Ishikawa (cell line): ENCODE measurements at regions not wholly inside any gene's neighbourhood (a gene's known extent, or its start where the extent isn't known, plus 50 kb on each side); places are given as distances from the start of the nearest gene placed in this dataset.

Experiments used
- CEBPB ChIP-seq: IDR thresholded peaks from 2 replicates; pipeline ENCODE4 v1.6.1; 2012
- CREB1 ChIP-seq: IDR thresholded peaks from 2 replicates; pipeline ENCODE4 v1.6.1; 2012; ENCODE audit warnings: low read depth
- EGR1 ChIP-seq: IDR thresholded peaks from 2 replicates; pipeline ENCODE4 v1.6.1; 2012
- EP300 ChIP-seq: IDR thresholded peaks from 2 replicates; pipeline ENCODE4 v1.6.1; 2012; ENCODE audit warnings: borderline replicate concordance
- FOXM1 ChIP-seq: IDR thresholded peaks from 2 replicates; pipeline ENCODE4 v1.6.1; 2012; ENCODE audit warnings: low read depth, borderline replicate concordance
- NFIC ChIP-seq: IDR thresholded peaks from 2 replicates; pipeline ENCODE4 v1.6.1; 2012
- RAD21 ChIP-seq: IDR thresholded peaks from 2 replicates; pipeline ENCODE4 v1.6.1; 2012; ENCODE audit warnings: low read depth
- TAF1 ChIP-seq: IDR thresholded peaks from 2 replicates; pipeline ENCODE4 v1.6.1; 2012; ENCODE audit warnings: low read depth, mild to moderate bottlenecking
- TCF12 ChIP-seq: IDR thresholded peaks from 2 replicates; pipeline ENCODE4 v1.6.1; 2012; ENCODE audit warnings: low read depth
- TEAD4 ChIP-seq: IDR thresholded peaks from 2 replicates; pipeline ENCODE4 v1.6.1; 2012
- YY1 ChIP-seq: IDR thresholded peaks from 2 replicates; pipeline ENCODE4 v1.6.1; 2012; ENCODE audit warnings: low read depth
- ZBTB7A ChIP-seq: IDR thresholded peaks from 2 replicates; pipeline ENCODE4 v1.6.1; 2012; ENCODE audit warnings: low read depth
- TF ChIP-seq, protein P1 (sequence below): IDR thresholded peaks from 2 replicates; pipeline ENCODE4 v1.6.1; 2012
- TF ChIP-seq, protein P2 (sequence below): IDR thresholded peaks from 2 replicates; pipeline ENCODE4 v1.6.1; 2012; ENCODE audit warnings: low read depth, mild to moderate bottlenecking
- TF ChIP-seq, protein P3 (sequence below): IDR thresholded peaks from 2 replicates; pipeline ENCODE4 v1.6.1; 2012

DNA sequence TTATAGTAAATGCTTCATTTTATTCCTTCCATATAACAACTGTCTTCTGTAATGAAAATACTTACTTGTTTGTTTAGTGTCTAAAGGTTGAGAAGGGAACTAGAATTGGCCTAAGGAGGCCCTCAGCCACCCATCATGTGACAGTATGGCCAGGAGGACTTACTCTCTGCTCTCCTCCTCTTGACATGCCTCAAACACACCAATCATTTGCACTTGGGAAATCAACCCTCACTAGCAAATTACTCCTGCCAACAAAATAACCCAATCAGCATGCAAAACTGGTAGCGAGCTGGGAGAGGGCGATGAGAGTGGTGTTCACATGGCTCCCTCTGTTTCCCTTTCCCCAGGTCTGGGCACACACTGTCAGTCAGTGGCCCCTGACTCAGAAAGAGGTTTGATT is 58.6 kb upstream of the MEF2C start:
- TF ChIP-seq NFIC (no peak), ZBTB7A (no peak)
- TF ChIP-seq, protein P1, sequence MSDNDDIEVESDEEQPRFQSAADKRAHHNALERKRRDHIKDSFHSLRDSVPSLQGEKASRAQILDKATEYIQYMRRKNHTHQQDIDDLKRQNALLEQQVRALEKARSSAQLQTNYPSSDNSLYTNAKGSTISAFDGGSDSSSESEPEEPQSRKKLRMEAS = no peak
- TF ChIP-seq, protein P2, sequence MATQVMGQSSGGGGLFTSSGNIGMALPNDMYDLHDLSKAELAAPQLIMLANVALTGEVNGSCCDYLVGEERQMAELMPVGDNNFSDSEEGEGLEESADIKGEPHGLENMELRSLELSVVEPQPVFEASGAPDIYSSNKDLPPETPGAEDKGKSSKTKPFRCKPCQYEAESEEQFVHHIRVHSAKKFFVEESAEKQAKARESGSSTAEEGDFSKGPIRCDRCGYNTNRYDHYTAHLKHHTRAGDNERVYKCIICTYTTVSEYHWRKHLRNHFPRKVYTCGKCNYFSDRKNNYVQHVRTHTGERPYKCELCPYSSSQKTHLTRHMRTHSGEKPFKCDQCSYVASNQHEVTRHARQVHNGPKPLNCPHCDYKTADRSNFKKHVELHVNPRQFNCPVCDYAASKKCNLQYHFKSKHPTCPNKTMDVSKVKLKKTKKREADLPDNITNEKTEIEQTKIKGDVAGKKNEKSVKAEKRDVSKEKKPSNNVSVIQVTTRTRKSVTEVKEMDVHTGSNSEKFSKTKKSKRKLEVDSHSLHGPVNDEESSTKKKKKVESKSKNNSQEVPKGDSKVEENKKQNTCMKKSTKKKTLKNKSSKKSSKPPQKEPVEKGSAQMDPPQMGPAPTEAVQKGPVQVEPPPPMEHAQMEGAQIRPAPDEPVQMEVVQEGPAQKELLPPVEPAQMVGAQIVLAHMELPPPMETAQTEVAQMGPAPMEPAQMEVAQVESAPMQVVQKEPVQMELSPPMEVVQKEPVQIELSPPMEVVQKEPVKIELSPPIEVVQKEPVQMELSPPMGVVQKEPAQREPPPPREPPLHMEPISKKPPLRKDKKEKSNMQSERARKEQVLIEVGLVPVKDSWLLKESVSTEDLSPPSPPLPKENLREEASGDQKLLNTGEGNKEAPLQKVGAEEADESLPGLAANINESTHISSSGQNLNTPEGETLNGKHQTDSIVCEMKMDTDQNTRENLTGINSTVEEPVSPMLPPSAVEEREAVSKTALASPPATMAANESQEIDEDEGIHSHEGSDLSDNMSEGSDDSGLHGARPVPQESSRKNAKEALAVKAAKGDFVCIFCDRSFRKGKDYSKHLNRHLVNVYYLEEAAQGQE = no peak
- TF ChIP-seq, protein P3, sequence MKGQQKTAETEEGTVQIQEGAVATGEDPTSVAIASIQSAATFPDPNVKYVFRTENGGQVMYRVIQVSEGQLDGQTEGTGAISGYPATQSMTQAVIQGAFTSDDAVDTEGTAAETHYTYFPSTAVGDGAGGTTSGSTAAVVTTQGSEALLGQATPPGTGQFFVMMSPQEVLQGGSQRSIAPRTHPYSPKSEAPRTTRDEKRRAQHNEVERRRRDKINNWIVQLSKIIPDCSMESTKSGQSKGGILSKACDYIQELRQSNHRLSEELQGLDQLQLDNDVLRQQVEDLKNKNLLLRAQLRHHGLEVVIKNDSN = no peak

DNA sequence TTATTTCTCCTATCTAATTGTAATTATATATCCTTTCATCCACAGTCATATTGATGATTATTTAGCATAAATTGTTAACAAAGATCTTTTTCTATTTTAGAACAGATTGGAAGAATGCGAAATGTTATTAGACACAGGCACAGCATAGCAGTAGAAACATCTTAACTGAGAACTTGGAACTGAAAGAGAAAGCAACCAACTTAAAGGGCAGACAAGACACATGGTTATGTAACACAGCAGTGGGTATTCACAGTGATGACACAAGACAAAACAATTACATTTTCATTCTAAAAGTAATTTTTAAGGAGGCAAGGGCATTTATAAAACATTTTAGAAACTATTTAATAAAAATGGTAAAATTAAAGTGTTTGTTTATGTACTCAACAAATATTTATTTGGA is 57.7 kb upstream of the MEF2C start:
- TF ChIP-seq, protein P2 = no peak
- TF ChIP-seq YY1 (no peak), NFIC (no peak), FOXM1 (no peak), TCF12 (no peak), TAF1 (no peak), CREB1 (no peak), EGR1 (no peak)
- TF ChIP-seq, protein P3 = no peak
- TF ChIP-seq, protein P1 = no peak

DNA sequence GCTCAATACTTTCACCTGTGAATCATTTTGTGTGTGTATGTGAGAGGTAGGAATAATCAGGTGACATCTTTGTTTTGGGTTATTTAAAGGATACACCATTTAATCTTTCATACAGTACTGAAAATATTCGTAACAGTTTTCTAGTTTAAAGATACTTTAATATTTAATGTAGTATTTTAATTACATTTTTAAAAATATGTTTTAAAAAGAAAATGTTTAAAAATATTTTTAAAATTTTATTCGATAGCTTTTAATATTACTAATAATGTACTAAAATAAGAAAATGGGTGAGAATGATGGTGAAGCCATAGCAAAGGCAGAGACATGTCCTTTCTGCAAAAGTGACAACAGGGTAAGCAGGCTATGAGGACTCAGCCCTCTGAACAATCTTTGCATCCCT is 56.3 kb upstream of the MEF2C start:
- TF ChIP-seq CEBPB = no peak
- no peak for TF ChIP-seq RAD21
- TF ChIP-seq, protein P3 = no peak
- no peak for TF ChIP-seq TEAD4
- TF ChIP-seq EP300 = no peak
- TF ChIP-seq FOXM1 = no peak
- no peak for TF ChIP-seq NFIC
- no peak for TF ChIP-seq YY1
- no peak for TF ChIP-seq TAF1
- TF ChIP-seq, protein P1 = no peak
- TF ChIP-seq, protein P2 = no peak
- no peak for TF ChIP-seq CREB1
- no peak for TF ChIP-seq TCF12
- TF ChIP-seq EGR1 = no peak
- TF ChIP-seq ZBTB7A = no peak

DNA sequence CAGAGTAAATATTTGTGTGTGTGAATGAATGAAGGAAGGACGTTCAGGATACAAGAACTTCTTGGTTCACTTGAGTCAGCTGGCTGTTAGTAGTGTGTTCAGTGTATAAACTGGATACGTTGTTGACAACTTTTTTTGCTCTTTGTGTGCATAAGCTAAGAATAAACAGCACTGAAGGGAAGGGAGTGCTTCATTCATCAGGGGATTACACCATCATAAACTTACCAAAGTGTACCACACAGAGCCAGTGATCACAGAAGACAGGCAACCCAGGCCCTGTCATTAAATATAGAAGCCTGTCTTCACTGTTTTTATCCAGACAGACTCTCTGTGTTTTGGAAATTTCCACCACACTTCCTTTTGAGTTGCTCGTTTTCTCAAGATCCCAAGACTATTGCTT is 55.5 kb upstream of the MEF2C start:
- TF ChIP-seq ZBTB7A (no peak), NFIC (no peak), EGR1 (no peak), CREB1 (no peak), TCF12 (no peak), TEAD4 (no peak), CEBPB (no peak), EP300 (no peak), RAD21 (no peak), FOXM1 (no peak), YY1 (no peak), TAF1 (no peak)
- TF ChIP-seq, protein P1 = no peak
- TF ChIP-seq, protein P2 = no peak
- TF ChIP-seq, protein P3 = no peak
